Panc1 (cell line): ENCODE measurements at regions not wholly inside any gene's neighbourhood (a gene's known extent, or its start where the extent isn't known, plus 50 kb on each side); places are given as distances from the start of the nearest gene placed in this dataset.

Source experiments
- ATAC-seq: fragments of 200-7000 bp; cut with Tn5 transposase; 2 replicates; pipeline ENCODE4 v1.9.1; 2020; ENCODE audit warnings: mild to moderate bottlenecking, moderate library complexity
- BruUV-seq: library from RNA; stranded (reverse); fragments of 400-500 nt; replicated peaks from 2 replicates; lab custom pipeline; 2021; lab: Mats Ljungman, UMichigan
- CTCF ChIA-PET: fragments of 300-600 bp; sonication (Branson Sonifier 250); formaldehyde crosslinking; loops from one replicate; lab custom pipeline; 2022; ENCODE audit warnings: antibody characterized with exemption; lab: Charles Lee
- POLR2A ChIA-PET: fragments of 300-600 bp; sonication (Branson Sonifier 250); formaldehyde crosslinking; loops from one replicate; lab custom pipeline; 2022; ENCODE audit warnings: antibody characterized with exemption; lab: Charles Lee
- DNase-seq: peaks from one replicate; pipeline ENCODE4 v3.0.0-alpha.2; 2010; ENCODE audit warnings: low read depth, low spot score
- H3K27ac ChIP-seq: 2 replicates; pipeline ENCODE4 v1.5.1; 2011; ENCODE audit warnings: mild to moderate bottlenecking, low read length, inconsistent platforms
- H3K27me3 ChIP-seq: fragments of 200-500 bp; sonication (Bioruptor generic); 2 replicates; pipeline ENCODE4 v1.6.0; 2014; ENCODE audit warnings: low read length, inconsistent platforms; ENCODE audit not compliant: control insufficient read depth, insufficient read depth
- H3K36me3 ChIP-seq: fragments of 200-500 bp; sonication (Bioruptor generic); 2 replicates; pipeline ENCODE4 v1.5.1; 2014; ENCODE audit warnings: inconsistent platforms, mild to moderate bottlenecking, low read length, moderate library complexity; ENCODE audit not compliant: control insufficient read depth, insufficient read depth
- H3K4me1 ChIP-seq: 2 replicates; pipeline ENCODE4 v1.5.1; 2011; ENCODE audit warnings: inconsistent platforms, mild to moderate bottlenecking, low read length, moderate library complexity; ENCODE audit not compliant: control insufficient read depth, insufficient read depth
- H3K4me3 ChIP-seq, 2 experiments: 2 replicates each; pipeline ENCODE4 v1.5.1; 2011 to 2012; ENCODE audit warnings: low read depth in 2 of 2, low read length in 2 of 2, mild to moderate bottlenecking in 2 of 2, inconsistent platforms in 1 of 2, moderate library complexity in 1 of 2
- H3K9me3 ChIP-seq: fragments of 200-500 bp; sonication (Bioruptor generic); 2 replicates; pipeline ENCODE4 v1.5.1; 2014; ENCODE audit warnings: low read depth, mild to moderate bottlenecking, inconsistent platforms, low read length, moderate library complexity; ENCODE audit not compliant: control insufficient read depth, insufficient read depth
- POLR2AphosphoS5 ChIP-seq: IDR thresholded peaks from 2 replicates; pipeline ENCODE4 v1.6.1; 2012; ENCODE audit warnings: mild to moderate bottlenecking, low read depth, low read length, moderate library complexity
- SIN3A ChIP-seq: IDR thresholded peaks from 2 replicates; pipeline ENCODE4 v1.6.1; 2012; ENCODE audit warnings: low read depth, mild to moderate bottlenecking, low read length, moderate library complexity, borderline replicate concordance; ENCODE audit not compliant: insufficient read depth
- TCF7L2 ChIP-seq: IDR thresholded peaks from 2 replicates; pipeline ENCODE4 v1.6.1; 2011; ENCODE audit warnings: mild to moderate bottlenecking, low read depth, low read length, inconsistent platforms
- in situ Hi-C: cut with HindIII; loops from 2 replicates; pipeline ENCODE4 v1.10.0; 2016; ENCODE audit warnings: low sequenced_read_pairs, low pct_unique_long_range_greater_than_20kb
- intact Hi-C: fragments of 100-400 bp; cut with micrococcal nuclease; formaldehyde crosslinking; loops from one replicate; pipeline ENCODE4 v1.10.0; 2022; ENCODE audit not compliant: unreplicated experiment
- TF ChIP-seq, protein P1 (sequence below), 2 experiments: IDR thresholded peaks; 2 replicates each; pipeline ENCODE4 v1.6.1; 2011 to 2012; ENCODE audit warnings: low read depth in 2 of 2, control low read depth in 1 of 2, low read length in 1 of 2, mild to moderate bottlenecking in 1 of 2, moderate library complexity in 1 of 2; ENCODE audit not compliant: insufficient read depth in 1 of 2
- TF ChIP-seq, protein P2 (sequence below): fragments of 450-650 bp; IDR thresholded peaks from 2 replicates; pipeline ENCODE4 v1.5.1; 2017; ENCODE audit warnings: mild to moderate bottlenecking

DNA sequence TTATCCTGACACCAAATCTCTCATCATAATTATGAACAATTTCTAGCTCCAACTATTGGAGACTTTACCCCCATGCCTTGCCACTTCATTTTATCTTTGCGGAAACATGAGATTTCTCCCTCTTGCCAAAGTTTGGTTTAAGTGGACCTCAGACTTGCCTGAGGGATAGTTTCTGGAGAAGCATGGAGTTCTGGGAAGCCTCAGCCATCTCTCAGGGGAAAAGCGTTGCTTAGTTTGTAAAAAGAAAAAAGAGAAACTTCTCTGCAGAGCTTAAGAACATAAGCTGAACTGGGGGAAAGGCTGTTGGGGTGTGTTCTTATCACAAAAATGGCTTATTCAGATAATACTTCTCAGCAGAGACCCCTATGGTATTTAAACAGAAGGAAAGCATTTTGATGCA, 347.4 kb upstream of the ADAMTS9 start:
- TF ChIP-seq SIN3A (no peak), POLR2AphosphoS5 (no peak), TCF7L2 (no peak)
- TF ChIP-seq, protein P1, sequence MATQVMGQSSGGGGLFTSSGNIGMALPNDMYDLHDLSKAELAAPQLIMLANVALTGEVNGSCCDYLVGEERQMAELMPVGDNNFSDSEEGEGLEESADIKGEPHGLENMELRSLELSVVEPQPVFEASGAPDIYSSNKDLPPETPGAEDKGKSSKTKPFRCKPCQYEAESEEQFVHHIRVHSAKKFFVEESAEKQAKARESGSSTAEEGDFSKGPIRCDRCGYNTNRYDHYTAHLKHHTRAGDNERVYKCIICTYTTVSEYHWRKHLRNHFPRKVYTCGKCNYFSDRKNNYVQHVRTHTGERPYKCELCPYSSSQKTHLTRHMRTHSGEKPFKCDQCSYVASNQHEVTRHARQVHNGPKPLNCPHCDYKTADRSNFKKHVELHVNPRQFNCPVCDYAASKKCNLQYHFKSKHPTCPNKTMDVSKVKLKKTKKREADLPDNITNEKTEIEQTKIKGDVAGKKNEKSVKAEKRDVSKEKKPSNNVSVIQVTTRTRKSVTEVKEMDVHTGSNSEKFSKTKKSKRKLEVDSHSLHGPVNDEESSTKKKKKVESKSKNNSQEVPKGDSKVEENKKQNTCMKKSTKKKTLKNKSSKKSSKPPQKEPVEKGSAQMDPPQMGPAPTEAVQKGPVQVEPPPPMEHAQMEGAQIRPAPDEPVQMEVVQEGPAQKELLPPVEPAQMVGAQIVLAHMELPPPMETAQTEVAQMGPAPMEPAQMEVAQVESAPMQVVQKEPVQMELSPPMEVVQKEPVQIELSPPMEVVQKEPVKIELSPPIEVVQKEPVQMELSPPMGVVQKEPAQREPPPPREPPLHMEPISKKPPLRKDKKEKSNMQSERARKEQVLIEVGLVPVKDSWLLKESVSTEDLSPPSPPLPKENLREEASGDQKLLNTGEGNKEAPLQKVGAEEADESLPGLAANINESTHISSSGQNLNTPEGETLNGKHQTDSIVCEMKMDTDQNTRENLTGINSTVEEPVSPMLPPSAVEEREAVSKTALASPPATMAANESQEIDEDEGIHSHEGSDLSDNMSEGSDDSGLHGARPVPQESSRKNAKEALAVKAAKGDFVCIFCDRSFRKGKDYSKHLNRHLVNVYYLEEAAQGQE (IDR thresholded peaks at IDR 0.05; ENCODE audit: insufficient read depth in 1 of 2, low read depth in 2 of 2, low read length in 1 of 2), result no peak
- TF ChIP-seq, protein P2, sequence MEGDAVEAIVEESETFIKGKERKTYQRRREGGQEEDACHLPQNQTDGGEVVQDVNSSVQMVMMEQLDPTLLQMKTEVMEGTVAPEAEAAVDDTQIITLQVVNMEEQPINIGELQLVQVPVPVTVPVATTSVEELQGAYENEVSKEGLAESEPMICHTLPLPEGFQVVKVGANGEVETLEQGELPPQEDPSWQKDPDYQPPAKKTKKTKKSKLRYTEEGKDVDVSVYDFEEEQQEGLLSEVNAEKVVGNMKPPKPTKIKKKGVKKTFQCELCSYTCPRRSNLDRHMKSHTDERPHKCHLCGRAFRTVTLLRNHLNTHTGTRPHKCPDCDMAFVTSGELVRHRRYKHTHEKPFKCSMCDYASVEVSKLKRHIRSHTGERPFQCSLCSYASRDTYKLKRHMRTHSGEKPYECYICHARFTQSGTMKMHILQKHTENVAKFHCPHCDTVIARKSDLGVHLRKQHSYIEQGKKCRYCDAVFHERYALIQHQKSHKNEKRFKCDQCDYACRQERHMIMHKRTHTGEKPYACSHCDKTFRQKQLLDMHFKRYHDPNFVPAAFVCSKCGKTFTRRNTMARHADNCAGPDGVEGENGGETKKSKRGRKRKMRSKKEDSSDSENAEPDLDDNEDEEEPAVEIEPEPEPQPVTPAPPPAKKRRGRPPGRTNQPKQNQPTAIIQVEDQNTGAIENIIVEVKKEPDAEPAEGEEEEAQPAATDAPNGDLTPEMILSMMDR, result no peak
- intact Hi-C loops (no loop called here), in situ Hi-C loops (no loop called here)
- Histone ChIP-seq H3K9me3 (no peaks in the 10 kb centered on the region), H3K4me1 (no peaks in the 10 kb centered on the region), H3K4me3 (no peak overlapping the region), H3K36me3 (no peaks in the 10 kb centered on the region), H3K27ac (no peak overlapping the region), H3K27me3 (no peaks in the 10 kb centered on the region)
- DNase-seq (no peak), ATAC-seq (no peak)
- POLR2A ChIA-PET, result no interaction called here
- CTCF ChIA-PET, result no interaction called here
- no TSS peak for BruUV-seq

DNA sequence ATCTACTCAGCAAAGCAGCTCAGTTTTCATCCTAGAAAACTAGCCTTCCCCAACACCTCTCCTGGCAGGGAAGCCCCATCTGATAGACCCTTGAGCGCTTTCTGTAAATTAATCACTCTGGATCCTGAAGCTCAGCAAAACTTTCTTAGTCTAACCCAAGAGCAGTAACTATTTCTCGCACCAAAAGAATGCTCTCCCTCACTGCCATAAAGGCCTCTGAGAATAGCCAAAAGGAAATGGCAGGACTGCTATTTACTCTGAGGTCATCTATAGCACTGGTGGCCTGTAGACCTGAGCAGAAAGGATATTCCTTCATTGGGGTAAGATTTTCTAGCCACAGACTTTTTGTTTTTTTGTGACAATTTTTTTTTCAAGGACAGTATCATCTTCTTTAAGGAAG, 345.8 kb upstream of the ADAMTS9 start:
- Histone ChIP-seq H3K4me3 (no peak overlapping the region), H3K36me3 (no peaks in the 10 kb centered on the region), H3K27ac (no peak overlapping the region), H3K4me1 (no peaks in the 10 kb centered on the region), H3K9me3 (no peaks in the 10 kb centered on the region), H3K27me3 (no peaks in the 10 kb centered on the region)
- BruUV-seq, result no TSS peak
- ATAC-seq, result no peak
- TF ChIP-seq, protein P2, result no peak
- TF ChIP-seq, protein P1 (IDR thresholded peaks at IDR 0.05; ENCODE audit: insufficient read depth in 1 of 2, low read depth in 2 of 2, low read length in 1 of 2), result no peak
- no peak for TF ChIP-seq SIN3A
- ChIA-PET CTCF (no interaction called here), POLR2A (no interaction called here)
- in situ Hi-C loops, result no loop called here
- intact Hi-C loops, result no loop called here
- no peak for DNase-seq
